HCEC 1CT (cell line): ENCODE measurements at regions not wholly inside any gene's neighbourhood (a gene's known extent, or its start where the extent isn't known, plus 50 kb on each side); places are given as distances from the start of the nearest gene placed in this dataset.
"Not testable (repeated sequence)": the region's sequence is repeated elsewhere in the genome, so short reads cannot be mapped to it uniquely, and the experiment has no call there.

Experiments
- DNase-seq: peaks from one replicate; pipeline ENCODE4 v3.0.0-alpha.2; 2017

- DNase-seq, result peak; percentile 28
Observed at GRCh38 chr2:61671561-61672315, 133.6 kb upstream of the XPO1 start.

- DNase-seq, result peak; percentile 43
Observed at GRCh38 chr2:61670591-61671501, 132.7 kb upstream of the XPO1 start.

GRCh38 chr2:61664190-61664589, 126.0 kb upstream of the XPO1 start:
- no peak for DNase-seq

GRCh38 chr2:61662990-61663389, 124.8 kb upstream of the XPO1 start:
- no peak for DNase-seq

- no peak for DNase-seq
Observed at GRCh38 chr2:61660511-61661388, 122.6 kb upstream of the XPO1 start.

DNA sequence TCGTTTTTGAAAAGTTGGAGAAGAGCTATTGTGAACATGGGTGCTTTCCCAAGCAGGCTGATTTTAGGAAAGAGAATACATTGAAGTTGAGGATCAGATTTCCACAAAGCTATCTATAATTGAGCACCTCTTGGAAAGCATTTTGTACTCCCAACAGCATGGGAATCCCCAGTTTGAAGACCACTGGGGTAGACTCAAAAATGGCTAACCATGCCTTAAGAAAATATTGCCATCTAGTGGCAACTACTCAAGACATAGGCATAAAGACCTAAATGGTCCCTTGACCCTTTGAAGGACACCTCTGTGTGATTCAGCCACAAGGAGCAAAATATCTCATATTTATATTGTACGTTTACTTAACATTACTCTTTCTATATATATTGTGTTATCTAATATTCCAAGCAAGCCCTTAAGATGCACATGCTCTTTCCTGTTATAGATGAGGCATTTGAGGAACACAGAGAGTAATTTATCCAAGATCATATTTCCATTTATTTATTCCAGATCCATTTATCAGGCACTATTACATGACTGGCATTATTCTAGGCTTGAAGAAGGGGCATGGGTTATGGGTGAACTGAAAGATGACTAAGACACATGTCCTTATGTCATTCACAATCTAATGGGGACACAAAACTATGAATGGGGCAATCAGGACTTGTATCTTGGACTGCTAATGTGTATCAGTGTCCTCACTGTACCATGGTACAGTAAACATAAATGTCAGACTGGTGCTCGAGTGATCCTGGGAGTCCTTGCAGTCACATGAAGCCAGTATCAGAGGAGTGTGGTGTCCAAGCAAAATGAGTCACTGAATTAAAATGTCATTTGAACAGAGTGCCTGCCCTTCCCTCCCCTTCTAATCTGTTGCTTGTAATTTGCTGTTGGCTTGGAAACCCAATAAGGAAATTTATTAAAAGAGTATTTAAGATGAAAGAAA, 121.0 kb upstream of the XPO1 start:
- peak; percentile 57 for DNase-seq

- not testable (repeated sequence) for DNase-seq
Observed at GRCh38 chr2:61649946-61650345, 111.8 kb upstream of the XPO1 start.

GRCh38 chr2:61649021-61649420, 110.9 kb upstream of the XPO1 start:
- no peak for DNase-seq

DNA sequence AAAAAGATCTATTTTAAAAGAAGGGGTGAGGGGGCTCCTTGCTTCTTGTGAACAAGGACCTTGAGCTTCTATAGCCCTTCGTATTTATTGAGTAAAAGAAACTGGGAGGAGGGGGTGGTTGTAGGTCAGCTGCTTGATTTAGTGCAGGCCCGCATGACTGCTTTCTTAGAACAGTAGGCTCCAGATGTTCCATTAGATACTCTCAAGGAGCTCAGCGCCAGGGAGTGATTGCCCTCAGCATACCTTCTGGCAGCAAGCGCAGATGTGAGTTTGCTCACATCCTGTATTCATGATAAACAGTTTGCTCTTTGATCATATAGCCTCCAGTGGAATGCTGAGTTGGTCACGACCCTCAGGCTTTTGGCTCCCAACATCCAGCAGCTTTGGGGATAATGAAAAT, 108.9 kb upstream of the XPO1 start:
- DNase-seq, result no peak

DNA sequence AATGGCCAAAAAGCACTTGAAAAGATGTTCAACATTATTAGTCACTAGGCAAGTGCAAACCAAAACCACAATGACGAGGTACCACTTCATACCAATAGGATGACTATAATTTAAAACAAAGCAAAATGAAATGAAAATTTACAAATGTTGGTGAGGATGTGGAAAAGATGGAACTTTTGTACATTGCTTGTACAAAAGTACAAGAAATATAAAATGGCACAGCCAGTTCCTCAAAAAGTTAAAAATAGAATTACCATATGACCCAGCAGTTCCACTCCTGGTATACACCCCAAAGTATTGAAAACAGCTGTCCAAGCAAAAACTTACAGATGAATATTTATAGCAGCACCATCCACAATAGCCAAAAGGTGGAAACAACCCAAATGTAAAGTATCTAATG, 107.8 kb upstream of the XPO1 start:
- DNase-seq, result peak; percentile 93

DNA sequence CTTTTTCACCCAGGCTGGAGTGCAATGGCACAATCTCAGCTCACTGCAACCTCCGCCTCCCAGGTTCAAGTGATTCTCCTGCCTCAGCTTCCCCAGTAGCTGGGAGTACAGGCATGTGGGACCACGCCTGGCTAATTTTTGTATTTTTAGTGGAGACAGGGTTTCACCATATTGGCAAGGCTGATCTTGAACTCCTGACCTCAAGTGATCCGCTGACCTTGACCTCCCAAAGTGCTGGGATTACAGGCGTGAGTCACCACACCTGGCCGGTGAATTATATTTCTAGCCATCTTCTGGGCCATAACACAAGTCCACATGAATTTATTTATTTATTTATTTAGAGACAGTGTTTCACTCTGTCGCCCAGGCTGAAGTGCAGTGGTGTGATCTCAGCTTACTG, 105.0 kb upstream of the XPO1 start:
- not testable (repeated sequence) for DNase-seq

GRCh38 chr2:61640406-61640805, 102.2 kb upstream of the XPO1 start:
- DNase-seq, result no peak

DNA sequence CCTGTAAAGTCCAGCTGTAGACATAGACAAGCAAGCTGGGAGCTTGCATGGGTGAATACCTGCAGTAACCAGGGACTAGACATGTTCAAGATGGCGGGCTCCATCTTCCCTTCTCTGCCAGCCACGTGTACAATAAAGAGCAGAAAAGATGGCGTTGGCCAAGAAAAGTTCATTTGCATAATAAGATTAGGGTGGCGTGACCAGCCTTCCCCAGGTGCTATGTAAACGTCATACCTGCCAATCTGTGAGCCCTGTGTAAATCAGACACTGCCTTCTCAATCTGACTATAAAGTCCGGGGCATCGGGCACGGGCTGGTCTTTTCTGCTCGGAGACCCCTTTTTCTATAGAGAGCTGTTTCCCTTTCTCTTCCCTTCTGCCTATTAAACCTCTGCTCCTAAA, 101.6 kb upstream of the XPO1 start:
- no peak for DNase-seq

DNA sequence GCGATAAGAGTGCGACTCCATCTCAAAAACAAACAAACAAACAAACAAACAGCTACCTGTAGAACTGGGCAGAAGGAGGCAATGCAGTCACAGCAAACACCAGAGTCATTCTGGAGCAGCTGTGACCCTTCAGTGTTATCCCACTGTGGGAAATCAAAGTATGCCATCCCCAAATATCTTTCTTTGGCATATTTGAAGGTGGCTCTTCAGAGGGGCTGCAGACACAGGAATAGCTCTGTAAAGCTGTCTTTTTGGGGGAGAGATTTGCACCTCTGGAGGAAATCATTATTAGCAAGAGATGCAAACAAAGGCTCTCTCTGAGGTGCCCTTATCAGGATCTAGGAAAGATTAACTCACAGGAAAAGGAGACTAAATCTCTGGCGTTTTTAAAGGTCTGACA, 98.5 kb upstream of the XPO1 start:
- no peak for DNase-seq

DNA sequence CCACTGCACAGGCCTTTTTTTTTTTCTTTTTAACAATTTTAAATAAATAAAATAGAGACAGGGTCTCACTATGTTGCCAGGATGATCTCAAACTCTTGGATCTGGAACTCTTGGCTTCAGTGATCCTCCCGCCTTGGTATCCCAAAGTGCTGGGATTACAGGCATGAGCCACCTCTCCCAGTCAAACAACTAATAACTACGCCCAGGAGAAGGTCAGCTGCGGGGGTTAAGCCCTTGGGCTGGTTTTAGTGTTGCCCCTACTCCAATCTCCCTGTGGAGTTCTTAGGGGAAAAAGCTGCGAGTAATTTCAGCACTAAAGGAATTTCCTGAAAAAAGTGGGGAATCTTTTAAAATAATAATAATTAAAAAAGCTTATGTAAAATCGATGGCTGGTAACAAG, 96.4 kb upstream of the XPO1 start:
- no peak for DNase-seq

GRCh38 chr2:61633250-61633649, 95.1 kb upstream of the XPO1 start:
- DNase-seq, result no peak

- no peak for DNase-seq
Observed at GRCh38 chr2:61632276-61633169, 94.4 kb upstream of the XPO1 start.

DNA sequence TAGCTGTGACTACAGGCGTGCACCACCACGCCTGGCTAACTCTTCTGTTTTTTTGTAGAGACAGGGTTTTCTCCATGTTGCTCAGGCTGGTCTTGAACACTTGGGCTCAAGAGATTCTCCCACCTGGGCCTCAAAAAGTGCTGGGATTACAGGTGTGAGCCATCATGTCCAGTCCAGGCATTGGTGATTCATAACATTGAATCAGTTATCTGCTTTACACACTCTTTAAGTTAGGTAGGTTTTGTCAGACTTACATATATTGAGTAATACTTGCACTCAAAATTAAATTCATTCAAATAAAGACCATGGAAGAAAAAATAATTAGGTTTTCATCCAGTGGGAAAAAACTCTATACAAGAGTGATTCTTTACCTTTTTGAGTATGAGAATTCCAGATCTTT, 93.2 kb upstream of the XPO1 start:
- DNase-seq, result no peak

DNA sequence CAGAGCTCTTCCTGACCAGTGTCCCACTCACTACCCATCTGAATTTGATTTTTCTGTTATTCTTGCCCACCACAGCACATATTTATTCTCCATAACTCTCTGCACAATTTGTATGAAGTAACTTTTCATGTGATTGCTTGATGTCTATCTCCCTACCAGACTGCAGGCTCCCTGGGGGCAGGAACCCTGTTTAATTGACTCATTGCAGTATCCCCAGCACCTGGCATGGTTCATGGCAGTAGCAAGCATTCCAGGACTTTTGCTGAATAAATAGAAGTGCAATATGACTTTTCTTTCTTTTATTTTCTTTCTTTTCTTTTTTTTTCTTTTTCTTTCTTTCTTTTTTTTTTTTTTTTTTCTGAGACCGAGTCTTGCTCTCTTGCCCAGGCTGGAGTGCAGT, 88.7 kb upstream of the XPO1 start:
- no peak for DNase-seq

DNA sequence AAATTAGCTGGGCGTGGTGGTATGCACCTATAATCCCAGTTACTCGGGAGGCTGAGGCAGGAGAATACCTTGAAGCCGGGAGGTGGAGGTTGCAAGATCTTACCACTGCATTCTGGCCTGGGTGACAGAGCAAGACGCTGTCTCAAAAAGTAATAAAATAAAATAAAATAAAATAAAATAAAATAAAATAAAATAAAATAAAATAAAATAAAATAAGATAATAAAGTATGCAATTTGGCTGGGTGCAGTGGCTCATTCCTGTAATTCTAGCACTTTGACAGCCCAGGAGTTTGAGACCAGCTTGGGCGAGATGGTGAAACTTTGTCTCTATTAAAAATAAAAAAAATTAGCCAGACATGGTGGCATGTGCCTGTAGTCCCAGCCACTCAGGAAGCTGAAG, 85.6 kb upstream of the XPO1 start:
- no peak for DNase-seq
